Karpas-422 (cell line): ENCODE measurements at regions not wholly inside any gene's neighbourhood (a gene's known extent, or its start where the extent isn't known, plus 50 kb on each side); places are given as distances from the start of the nearest gene placed in this dataset.

Experiments
- DNase-seq: peaks from one replicate; pipeline ENCODE4 v3.0.0-alpha.2; 2015
- H2AFZ ChIP-seq: fragments of 200-600 bp; sonication (generic); 2 replicates; pipeline ENCODE4 v1.6.1; 2014; ENCODE audit warnings: antibody characterized with exemption, low read length, mixed read lengths
- H3K27ac ChIP-seq: fragments of 200-600 bp; sonication (generic); 2 replicates; pipeline ENCODE4 v1.5.1; 2014; ENCODE audit warnings: mild to moderate bottlenecking, low read length, moderate library complexity
- H3K27me3 ChIP-seq: fragments of 200-600 bp; sonication (generic); 2 replicates; pipeline ENCODE4 v1.6.1; 2014; ENCODE audit warnings: low read length, mixed read lengths
- H3K36me3 ChIP-seq: fragments of 200-600 bp; sonication (generic); 2 replicates; pipeline ENCODE4 v1.6.1; 2014; ENCODE audit warnings: low read length, mixed read lengths; ENCODE audit not compliant: insufficient read depth
- H3K4me1 ChIP-seq: fragments of 200-600 bp; sonication (generic); 2 replicates; pipeline ENCODE4 v1.6.1; 2014; ENCODE audit warnings: mild to moderate bottlenecking, low read length, mixed read lengths
- H3K4me2 ChIP-seq: fragments of 200-600 bp; sonication (generic); 2 replicates; pipeline ENCODE4 v1.6.1; 2014; ENCODE audit warnings: low read length, low read depth, mild to moderate bottlenecking; ENCODE audit not compliant: poor library complexity, severe bottlenecking
- H3K4me3 ChIP-seq: fragments of 200-600 bp; sonication (generic); 2 replicates; pipeline ENCODE4 v1.5.1; 2014; ENCODE audit warnings: mild to moderate bottlenecking, antibody characterized with exemption, low read length, mixed read lengths
- H3K79me2 ChIP-seq: fragments of 200-600 bp; sonication (generic); 2 replicates; pipeline ENCODE4 v1.6.1; 2014; ENCODE audit warnings: mild to moderate bottlenecking, low read length, mixed read lengths
- H3K9ac ChIP-seq: fragments of 200-600 bp; sonication (generic); 2 replicates; pipeline ENCODE4 v1.6.0; 2014; ENCODE audit warnings: low read length
- H3K9me2 ChIP-seq: fragments of 200-600 bp; sonication (generic), shearing (Covaris generic); replicated peaks from 2 replicates; pipeline ENCODE4 v1.6.0; 2014; ENCODE audit warnings: mild to moderate bottlenecking, low read length, moderate library complexity; ENCODE audit not compliant: insufficient read depth
- H3K9me3 ChIP-seq: fragments of 300-700, 200-600 bp; sonication (generic); 2 replicates; pipeline ENCODE4 v1.6.1; 2014; ENCODE audit warnings: low read length, mixed read lengths
- H4K20me1 ChIP-seq: fragments of 200-600 bp; sonication (generic); 2 replicates; pipeline ENCODE4 v1.6.1; 2014; ENCODE audit warnings: mild to moderate bottlenecking, antibody characterized with exemption, low read length, low read depth; ENCODE audit not compliant: insufficient read depth

GRCh38 chr12:20967756-20968155 lies 157.3 kb downstream of the SLCO1B3 start:
- H3K4me1 ChIP-seq, result no peaks in the 10 kb centered on the region
- H3K27ac ChIP-seq, result no peak overlapping the region
- H3K4me2 ChIP-seq, result no peak overlapping the region
- H3K79me2 ChIP-seq, result no peaks in the 10 kb centered on the region
- no peak for DNase-seq
- H3K9me2 ChIP-seq, result no peaks in the 10 kb centered on the region
- no peaks in the 10 kb centered on the region; the same call in 1 of the 2 replicates for H3K9me3 ChIP-seq
- no peak overlapping the region for H2AFZ ChIP-seq
- no peaks in the 10 kb centered on the region for H4K20me1 ChIP-seq
- no peaks in the 10 kb centered on the region for H3K36me3 ChIP-seq
- H3K4me3 ChIP-seq, result no peak overlapping the region
- no peaks in the 10 kb centered on the region for H3K27me3 ChIP-seq
- H3K9ac ChIP-seq, result no peak overlapping the region

- Histone ChIP-seq H3K9me2 (no peaks in the 10 kb centered on the region), H3K79me2 (no peaks in the 10 kb centered on the region), H3K27ac (no peak overlapping the region), H3K36me3 (no peaks in the 10 kb centered on the region), H3K9me3 (no peaks in the 10 kb centered on the region; the same call in 1 of the 2 replicates), H4K20me1 (no peaks in the 10 kb centered on the region), H2AFZ (no peak overlapping the region), H3K4me2 (no peak overlapping the region), H3K4me3 (no peak overlapping the region), H3K27me3 (no peaks in the 10 kb centered on the region), H3K9ac (no peak overlapping the region), H3K4me1 (no peaks in the 10 kb centered on the region)
- DNase-seq, result no peak
Measured at GRCh38 chr12:20969766-20970165, 159.3 kb downstream of the SLCO1B3 start.

- no peak overlapping the region for H3K4me3 ChIP-seq
- no peaks in the 10 kb centered on the region for H3K36me3 ChIP-seq
- H3K4me2 ChIP-seq, result no peak overlapping the region
- no peaks in the 10 kb centered on the region for H4K20me1 ChIP-seq
- no peaks in the 10 kb centered on the region for H3K4me1 ChIP-seq
- no peak overlapping the region for H2AFZ ChIP-seq
- H3K9me3 ChIP-seq, result no peaks in the 10 kb centered on the region
- no peak overlapping the region for H3K27ac ChIP-seq
- DNase-seq, result no peak
- H3K9ac ChIP-seq, result no peak overlapping the region
- H3K27me3 ChIP-seq, result no peaks in the 10 kb centered on the region
- H3K79me2 ChIP-seq, result no peaks in the 10 kb centered on the region
- H3K9me2 ChIP-seq, result no peaks in the 10 kb centered on the region
Measured at GRCh38 chr12:20985399-20985798, 145.6 kb upstream of the SLCO1B1 start.

- no peak overlapping the region for H3K4me3 ChIP-seq
- no peak overlapping the region for H2AFZ ChIP-seq
- H3K9me2 ChIP-seq, result no peaks in the 10 kb centered on the region
- H4K20me1 ChIP-seq, result no peaks in the 10 kb centered on the region
- no peak overlapping the region for H3K27ac ChIP-seq
- no peaks in the 10 kb centered on the region for H3K79me2 ChIP-seq
- H3K27me3 ChIP-seq, result no peaks in the 10 kb centered on the region
- no peak overlapping the region for H3K9ac ChIP-seq
- DNase-seq, result no peak
- H3K4me2 ChIP-seq, result no peak overlapping the region
- H3K36me3 ChIP-seq, result no peaks in the 10 kb centered on the region
- H3K9me3 ChIP-seq, result no peaks in the 10 kb centered on the region
- no peaks in the 10 kb centered on the region for H3K4me1 ChIP-seq
Measured at GRCh38 chr12:21001778-21002177, 129.2 kb upstream of the SLCO1B1 start.

GRCh38 chr12:21025656-21026055 lies 105.3 kb upstream of the SLCO1B1 start:
- Histone ChIP-seq H3K4me1 (no peaks in the 10 kb centered on the region), H3K79me2 (no peaks in the 10 kb centered on the region), H3K4me3 (no peak overlapping the region), H3K27ac (no peak overlapping the region), H3K9ac (no peak overlapping the region), H3K27me3 (no peaks in the 10 kb centered on the region), H3K9me2 (no peaks in the 10 kb centered on the region), H3K9me3 (no peaks in the 10 kb centered on the region), H3K4me2 (no peak overlapping the region), H4K20me1 (no peaks in the 10 kb centered on the region), H3K36me3 (no peaks in the 10 kb centered on the region), H2AFZ (no peak overlapping the region)
- no peak for DNase-seq

GRCh38 chr12:21026302-21026701 lies 104.7 kb upstream of the SLCO1B1 start:
- H3K9ac ChIP-seq, result no peak overlapping the region
- H3K4me3 ChIP-seq, result no peak overlapping the region
- no peak overlapping the region for H3K4me2 ChIP-seq
- H3K4me1 ChIP-seq, result no peaks in the 10 kb centered on the region
- no peaks in the 10 kb centered on the region for H3K9me3 ChIP-seq
- no peaks in the 10 kb centered on the region for H3K9me2 ChIP-seq
- H4K20me1 ChIP-seq, result no peaks in the 10 kb centered on the region
- no peaks in the 10 kb centered on the region for H3K36me3 ChIP-seq
- no peak overlapping the region for H3K27ac ChIP-seq
- H3K27me3 ChIP-seq, result no peaks in the 10 kb centered on the region
- no peak for DNase-seq
- no peak overlapping the region for H2AFZ ChIP-seq
- H3K79me2 ChIP-seq, result no peaks in the 10 kb centered on the region

- Histone ChIP-seq H3K4me3 (no peak overlapping the region), H3K27me3 (no peaks in the 10 kb centered on the region), H3K9me3 (no peaks in the 10 kb centered on the region), H3K4me2 (no peak overlapping the region), H3K36me3 (no peaks in the 10 kb centered on the region), H3K27ac (no peak overlapping the region), H4K20me1 (no peaks in the 10 kb centered on the region), H2AFZ (no peak overlapping the region), H3K4me1 (no peaks in the 10 kb centered on the region), H3K9ac (no peak overlapping the region), H3K9me2 (no peaks in the 10 kb centered on the region), H3K79me2 (no peaks in the 10 kb centered on the region)
- DNase-seq, result no peak
Measured at GRCh38 chr12:21054334-21054733, 76.7 kb upstream of the SLCO1B1 start.

- DNase-seq, result peak; percentile 48
- Histone ChIP-seq H3K4me2 (no peak overlapping the region), H3K36me3 (no peaks in the 10 kb centered on the region), H3K9ac (no peak overlapping the region), H3K27me3 (no peaks in the 10 kb centered on the region), H3K27ac (no peak overlapping the region), H4K20me1 (no peaks in the 10 kb centered on the region), H3K4me3 (no peak overlapping the region), H3K79me2 (no peaks in the 10 kb centered on the region), H3K4me1 (no peaks in the 10 kb centered on the region), H3K9me2 (no peaks in the 10 kb centered on the region), H3K9me3 (no peaks in the 10 kb centered on the region; the same call in 1 of the 2 replicates), H2AFZ (no peak overlapping the region)
Measured at GRCh38 chr12:21065845-21066244, 65.1 kb upstream of the SLCO1B1 start.

- no peak for DNase-seq
- no peak overlapping the region for H3K4me2 ChIP-seq
Measured at GRCh38 chr12:21073129-21073528, 57.9 kb upstream of the SLCO1B1 start.

More at GRCh38 chr12:21073129-21073528, 57.9 kb upstream of the SLCO1B1 start:
- no peaks in the 10 kb centered on the region for H3K27me3 ChIP-seq
- H3K79me2 ChIP-seq, result no peaks in the 10 kb centered on the region
- H3K9me2 ChIP-seq, result no peaks in the 10 kb centered on the region
- no peak overlapping the region for H3K9ac ChIP-seq
- no peaks in the 10 kb centered on the region for H3K9me3 ChIP-seq
- no peak overlapping the region for H3K4me3 ChIP-seq
- H4K20me1 ChIP-seq, result no peaks in the 10 kb centered on the region
- no peak overlapping the region for H2AFZ ChIP-seq
- no peaks in the 10 kb centered on the region for H3K4me1 ChIP-seq
- no peaks in the 10 kb centered on the region for H3K36me3 ChIP-seq
- no peak overlapping the region for H3K27ac ChIP-seq
